GM19239 (cell line): ENCODE measurements at regions not wholly inside any gene's neighbourhood (a gene's known extent, or its start where the extent isn't known, plus 50 kb on each side); places are given as distances from the start of the nearest gene placed in this dataset.

Experiments used
- DNase-seq: peaks from one replicate; pipeline ENCODE4 v3.0.0; 2011; ENCODE audit warnings: low spot score; ENCODE audit not compliant: insufficient read length
- FAIRE-seq: peaks from 2 replicates; lab custom pipeline; 2011; peaks lifted over from hg19 to GRCh38; lab: Jason Lieb, UNC

DNA sequence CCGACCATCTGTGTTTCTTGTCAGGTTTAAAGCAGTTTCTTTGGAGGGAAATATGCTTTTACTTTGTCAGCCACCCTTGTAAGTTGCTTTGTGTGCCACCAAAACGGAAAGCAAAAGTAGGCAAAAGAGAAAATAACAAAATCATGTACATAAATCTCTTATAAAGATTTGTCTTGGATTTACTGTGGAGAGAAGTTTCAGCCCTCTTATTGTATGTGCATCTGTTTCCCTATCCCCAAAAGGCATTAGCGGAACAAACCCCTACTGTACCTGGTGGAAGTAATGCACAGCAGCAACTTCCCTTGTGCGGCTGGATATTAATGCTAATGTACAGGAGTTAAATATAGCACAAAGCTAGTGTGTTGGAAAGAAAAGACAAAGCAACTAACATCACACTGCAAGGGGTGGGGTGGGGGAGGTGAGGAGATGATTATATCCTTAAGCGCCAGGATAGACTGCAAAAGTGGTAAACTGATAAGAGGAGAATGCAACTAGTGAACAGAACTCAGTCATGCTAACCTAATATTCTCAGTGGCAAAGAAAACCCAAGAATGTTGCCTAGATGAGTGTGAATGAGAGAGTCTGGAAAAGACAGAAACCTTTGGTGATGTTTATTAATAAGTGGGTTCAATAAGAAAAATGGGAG, 396.5 kb upstream of the MEF2C start:
- FAIRE-seq (no peak), DNase-seq (no peak)

DNA sequence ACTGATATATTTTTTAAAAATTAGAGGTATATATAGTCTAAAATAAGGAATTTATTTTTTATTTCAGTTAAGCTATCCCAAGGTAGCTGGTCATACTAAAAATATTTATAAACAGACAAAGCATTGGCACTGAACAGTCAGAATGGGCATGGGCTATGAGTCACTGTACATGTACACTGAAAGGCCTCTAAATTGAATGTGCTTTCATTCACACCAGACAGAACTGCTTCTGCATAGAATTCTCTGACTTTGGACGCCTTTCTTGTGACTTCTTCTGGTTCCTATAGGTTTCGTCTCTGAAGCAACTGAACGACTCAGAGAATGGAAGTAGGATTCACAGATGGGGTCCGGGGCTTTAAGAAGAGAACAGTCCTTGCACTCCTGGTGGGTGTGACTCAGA, 394.8 kb upstream of the MEF2C start:
- FAIRE-seq, result no peak

DNA sequence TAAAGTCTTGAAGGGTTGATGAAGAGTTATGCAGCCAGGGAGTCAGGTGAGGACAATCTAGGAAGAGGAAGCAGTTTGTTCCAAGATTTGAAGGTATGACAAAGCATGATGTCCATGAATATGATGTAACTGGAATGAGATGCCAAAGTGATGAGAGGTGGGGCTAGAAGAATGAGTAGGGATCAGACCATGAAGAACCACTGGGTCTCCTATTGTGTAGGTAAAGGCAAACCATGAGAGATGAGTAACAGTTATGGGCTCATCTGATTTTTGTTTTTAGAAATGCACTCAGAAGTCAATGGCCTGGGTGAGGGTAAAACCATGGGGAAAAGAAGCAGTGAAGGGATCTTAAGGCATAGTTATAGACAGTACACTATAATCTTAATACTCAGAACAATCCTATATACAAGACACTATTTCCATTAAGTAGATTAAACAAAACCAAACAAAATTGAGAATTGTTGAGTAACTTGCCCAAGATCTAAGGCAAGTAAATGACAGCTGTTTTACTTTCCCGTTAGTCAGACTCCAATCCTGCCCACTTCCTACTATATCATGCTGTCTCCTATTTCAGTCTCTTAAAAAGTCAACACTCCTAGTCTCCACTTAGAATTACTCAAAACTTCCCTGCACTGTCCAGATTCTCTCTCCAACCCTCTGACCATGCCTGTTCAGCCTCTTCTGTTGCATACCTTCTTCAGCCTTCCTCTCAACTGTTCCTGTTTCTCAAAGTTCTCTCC, 393.8 kb upstream of the MEF2C start:
- peak; percentile 80 for FAIRE-seq
- DNase-seq, result no peak

More for the DNA sequence above, 394.8 kb upstream of the MEF2C start:
- DNase-seq, result no peak

DNA sequence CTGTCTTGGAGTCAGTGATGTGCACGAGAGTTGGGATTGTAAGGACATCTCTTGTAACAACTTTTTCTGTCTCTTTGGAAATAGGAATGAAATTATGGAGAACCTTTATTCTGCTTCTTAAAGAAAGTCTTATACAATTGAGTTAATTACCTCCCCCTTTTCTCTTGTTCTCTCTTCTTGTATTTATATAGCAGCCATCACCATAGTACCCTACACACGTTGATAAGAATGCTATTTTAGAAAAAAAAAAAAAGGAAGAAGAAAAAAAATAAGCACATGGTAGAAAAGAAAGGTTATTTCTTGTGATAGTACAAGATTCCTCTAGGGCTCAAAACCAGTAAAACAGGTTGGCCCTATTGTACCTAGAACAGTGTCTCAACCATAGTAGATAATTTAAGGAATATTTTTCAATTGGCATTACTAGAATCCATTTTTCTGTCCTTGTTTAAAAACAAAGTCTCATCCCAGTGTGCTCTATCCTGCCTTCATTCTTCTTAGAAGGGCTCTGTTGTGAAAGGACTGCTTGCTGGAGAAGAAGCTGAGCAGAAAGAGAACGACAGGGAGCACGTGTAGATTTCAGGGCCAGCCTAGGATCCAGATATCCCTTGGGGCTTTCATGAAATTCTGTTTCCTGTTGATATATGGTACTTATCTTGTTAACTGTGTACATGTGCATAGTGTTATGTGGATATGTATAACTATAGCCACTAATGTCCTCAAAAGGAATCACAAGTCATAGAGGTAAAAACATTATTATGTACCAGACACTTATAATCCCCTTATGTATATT, 392.3 kb upstream of the MEF2C start:
- DNase-seq, result no peak
- no peak for FAIRE-seq

DNA sequence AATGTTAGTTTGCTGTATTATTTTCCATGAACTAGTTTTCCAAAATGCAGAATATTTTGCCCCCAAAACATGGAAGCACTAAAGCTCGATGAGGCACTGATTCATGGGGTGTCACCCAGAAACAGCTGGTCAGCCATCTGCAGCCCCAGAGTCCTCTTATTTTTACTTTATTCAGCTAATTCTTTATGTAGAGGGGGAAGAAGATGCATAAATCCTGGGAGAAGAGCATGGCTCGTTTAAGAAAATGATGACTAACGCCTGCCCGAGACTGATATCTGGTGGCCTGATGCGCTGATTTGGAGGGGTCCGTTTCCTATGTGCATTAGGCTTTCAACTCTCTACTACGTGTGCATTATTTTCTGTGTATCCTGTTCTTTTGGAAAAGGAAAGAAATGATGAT, 390.3 kb upstream of the MEF2C start:
- peak; percentile 35 for FAIRE-seq
- DNase-seq, result no peak

DNA sequence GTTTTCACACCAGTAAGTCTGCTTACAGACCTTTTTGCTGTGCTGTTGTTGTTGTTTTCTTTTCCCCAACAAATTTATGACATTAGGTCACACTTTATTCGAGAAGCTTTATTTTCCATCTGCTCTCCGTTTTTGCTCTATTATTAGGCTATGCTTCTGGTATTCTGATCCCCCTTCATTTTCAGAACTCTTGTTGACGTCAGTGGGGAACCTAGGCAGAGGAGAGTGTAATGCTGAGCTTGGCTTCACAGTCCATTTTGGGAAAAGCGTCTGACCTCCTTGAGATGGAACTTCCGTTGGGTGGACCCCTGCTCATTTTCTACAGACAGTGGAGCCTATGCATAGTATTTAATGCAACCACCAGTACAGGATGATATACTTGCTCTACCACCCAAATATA, 387.9 kb upstream of the MEF2C start:
- FAIRE-seq (no peak), DNase-seq (no peak)

DNA sequence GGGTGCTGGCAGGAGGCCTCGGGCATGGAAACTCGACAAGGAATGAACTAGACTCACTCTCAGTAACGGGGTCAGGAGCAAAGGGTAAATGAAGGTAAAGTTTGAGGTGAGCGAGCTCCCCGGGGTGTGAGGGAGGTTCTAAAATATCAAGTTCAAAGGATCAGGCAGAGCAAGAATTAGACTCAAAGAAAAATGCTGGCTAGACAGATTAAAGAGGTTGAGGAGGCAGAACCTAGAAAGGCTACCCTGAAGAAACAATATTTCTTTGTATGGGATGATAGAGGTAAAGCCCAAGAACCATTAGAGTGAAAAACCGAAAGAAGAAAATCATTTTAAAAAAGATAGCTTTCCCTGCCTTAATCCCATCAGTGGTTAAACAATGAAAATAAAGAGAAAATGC, 386.7 kb upstream of the MEF2C start:
- DNase-seq (no peak), FAIRE-seq (peak; percentile 57)

DNA sequence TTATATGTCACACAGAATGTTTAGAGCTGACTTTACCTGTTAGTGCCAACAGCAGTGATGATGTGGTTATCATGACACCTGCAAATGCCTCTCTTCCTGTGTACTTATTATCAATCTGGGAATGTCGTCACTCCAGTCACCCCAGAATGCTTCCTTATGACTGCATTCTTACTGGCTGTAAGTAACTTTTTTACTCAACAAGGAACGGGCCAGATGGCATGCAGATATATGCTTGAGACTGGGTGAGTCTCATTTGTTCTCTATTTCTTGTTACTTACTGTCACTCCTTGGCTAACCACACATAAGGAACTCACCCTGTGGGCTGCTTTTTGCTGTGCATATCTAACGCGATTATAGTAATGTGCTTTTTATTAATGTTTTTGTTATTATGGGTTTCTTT, 385.5 kb upstream of the MEF2C start:
- DNase-seq (no peak), FAIRE-seq (peak; percentile 72)

DNA sequence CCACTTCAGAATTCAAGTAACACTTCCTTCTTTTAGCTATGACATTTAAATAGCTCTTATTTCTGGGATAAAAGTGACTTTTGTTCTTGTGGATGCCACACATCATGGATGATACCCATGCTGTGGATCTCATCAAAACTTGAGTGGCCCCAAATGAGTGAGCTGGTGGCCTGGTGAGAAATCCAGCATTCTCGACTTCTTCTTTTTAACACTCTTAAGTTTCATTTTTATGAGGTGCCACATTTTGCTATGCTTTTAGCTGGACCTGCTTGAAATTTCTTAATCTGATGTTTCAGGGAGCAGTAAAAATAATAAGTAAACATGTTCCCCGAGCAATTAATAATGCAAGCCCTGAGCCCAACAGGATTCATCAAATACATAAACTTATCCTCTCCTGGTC, 384.8 kb upstream of the MEF2C start:
- FAIRE-seq, result peak; percentile 90
- DNase-seq, result no peak

DNA sequence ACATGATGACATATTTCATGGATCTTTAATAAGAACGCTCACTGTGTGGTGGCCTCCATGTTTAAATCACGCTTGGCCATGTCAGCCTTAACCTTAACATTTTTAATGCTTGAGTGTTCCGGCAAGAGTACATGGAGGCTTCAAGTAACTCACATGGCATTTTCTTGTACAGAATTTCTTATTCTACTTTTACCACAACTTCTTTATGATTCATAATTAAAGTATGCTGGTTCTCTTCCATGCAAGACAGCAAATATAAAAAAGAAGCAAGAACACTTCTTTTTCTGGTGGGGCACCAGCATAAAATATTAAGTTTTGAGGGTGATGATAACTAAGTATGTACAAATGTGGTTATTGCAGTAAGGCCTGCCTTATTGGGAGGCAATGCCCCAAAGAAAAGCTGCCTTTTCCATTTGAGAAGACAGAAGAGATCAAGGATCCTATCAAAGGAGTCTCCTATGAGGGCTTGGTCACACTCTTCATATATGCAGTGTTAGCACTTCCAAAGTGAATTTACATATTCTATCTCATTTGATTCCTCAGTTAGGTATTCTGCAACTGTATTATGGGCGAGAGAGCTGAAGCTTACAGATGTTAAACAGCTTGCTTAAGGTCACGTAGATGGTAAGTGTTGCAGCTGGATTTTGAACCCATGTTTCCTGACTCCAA, 382.7 kb upstream of the MEF2C start:
- no peak for DNase-seq
- FAIRE-seq, result peak; percentile 70

DNA sequence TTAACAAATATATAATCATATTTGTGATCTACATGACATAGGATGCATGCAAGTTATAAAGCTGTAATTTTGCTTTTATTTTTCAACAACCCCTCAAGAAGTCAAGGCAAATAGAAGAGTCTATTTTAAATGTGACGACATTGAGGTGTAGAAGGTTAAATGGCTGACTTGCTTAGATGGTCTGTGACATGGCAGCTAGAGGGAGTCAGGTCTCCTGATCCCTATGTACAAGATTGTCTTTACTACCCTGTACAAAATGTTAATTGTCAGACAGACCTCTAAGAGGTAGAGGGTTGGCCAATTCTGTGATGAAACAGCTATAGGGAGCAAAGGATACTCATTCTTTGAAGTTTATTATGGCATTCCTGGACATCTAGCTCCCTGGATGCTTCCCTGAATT, 380.9 kb upstream of the MEF2C start:
- no peak for FAIRE-seq
- DNase-seq, result no peak

DNA sequence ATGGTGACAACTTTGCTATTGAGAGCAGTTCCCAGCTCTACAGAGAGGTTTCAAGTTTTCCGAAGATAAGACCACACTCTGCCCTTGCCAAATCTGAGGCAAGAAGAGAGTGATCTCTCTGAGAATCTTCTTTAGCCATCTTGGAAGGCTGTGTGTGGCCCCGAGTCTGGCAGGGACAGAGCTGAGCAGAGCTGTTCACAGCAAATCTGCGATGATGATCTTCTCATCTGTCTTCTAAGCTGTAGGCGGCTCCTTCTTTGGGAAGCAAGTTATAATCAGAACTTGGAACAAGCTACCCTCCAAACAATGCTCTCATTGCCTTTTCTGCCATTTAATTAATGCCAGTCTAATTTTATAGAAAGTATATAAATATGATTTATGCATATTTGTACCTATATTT, 379.0 kb upstream of the MEF2C start:
- DNase-seq (no peak), FAIRE-seq (no peak)

DNA sequence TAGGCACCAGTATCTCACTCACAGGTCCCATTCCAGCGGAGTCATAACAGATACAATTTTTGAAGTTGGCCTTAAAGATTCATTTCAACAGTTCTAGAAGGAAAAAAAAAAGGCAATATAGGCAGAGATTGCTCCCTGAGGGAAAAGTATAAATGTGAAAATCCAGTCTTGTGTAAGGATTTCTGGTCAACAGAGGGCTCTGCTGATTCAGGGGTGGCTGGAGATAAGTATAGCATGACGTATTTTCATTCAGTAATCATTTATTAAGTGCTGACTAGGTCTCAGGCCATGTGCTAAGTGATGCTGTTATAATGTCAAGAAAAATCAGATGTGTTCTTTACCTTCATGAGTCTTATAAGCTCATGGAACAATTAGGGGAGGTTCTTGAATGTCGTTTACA, 377.3 kb upstream of the MEF2C start:
- FAIRE-seq, result peak; percentile 28

DNA sequence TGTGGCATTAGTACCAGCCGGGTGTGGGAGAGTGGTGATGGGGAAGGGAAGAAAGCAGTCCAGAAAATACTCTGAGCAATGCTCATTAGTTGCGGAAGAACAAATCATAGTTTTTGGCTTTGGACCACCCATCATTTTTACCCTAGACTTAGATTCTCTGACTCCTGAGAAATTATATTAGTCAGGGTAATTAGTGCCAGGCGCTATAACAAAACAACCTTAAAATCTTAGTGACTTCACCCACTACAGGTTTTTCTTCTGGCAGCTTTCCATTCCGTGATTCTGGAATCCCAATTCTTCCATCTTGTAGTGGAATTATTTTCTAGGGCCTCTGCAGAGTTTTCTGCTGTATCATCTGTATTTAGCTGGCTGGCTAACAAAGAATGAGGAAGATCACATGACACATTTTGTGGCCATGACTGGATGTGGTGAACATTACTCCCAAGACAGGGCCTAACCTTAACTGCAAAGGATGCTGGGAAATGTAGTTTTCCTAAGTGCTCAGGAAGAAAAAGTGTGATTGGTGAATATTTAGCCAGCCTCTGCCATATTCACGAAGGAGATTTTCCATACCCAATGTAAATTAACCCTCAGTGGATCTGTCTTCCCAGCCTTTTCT, 373.0 kb upstream of the MEF2C start:
- DNase-seq (no peak), FAIRE-seq (peak; percentile 55)

More for the DNA sequence above, 377.3 kb upstream of the MEF2C start:
- no peak for DNase-seq

DNA sequence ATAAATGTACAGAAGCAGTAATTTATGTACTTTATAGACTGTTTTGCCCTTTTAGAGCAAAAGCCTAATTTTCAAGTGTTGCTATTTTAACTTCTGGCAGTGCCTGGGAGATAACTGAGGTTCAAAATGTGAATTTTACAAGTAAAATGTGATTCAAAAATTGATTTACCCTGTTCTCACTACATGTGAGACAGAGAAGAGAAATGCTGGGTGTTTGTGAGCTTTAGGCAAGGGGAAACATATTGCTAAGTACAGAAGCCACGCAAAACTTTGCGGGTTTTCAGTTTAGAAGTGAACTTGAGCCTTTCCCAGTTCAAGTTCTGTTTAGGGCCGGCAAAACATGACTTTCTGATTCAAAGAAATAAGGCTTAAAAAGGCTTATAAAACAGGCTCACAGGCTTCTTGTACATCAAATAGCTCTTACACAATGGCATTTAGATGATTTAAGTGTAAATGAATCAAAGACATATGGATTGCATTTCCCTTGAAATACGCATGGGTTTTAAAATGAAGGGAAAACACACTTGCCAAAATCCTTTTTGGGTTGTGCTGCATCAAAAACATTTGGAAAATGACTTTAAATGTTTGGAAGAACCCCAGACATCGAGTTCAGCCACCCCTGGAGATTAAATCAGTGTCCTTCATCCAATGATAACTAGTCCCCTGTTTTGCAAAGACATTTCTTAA, 370.8 kb upstream of the MEF2C start:
- FAIRE-seq (no peak), DNase-seq (no peak)

DNA sequence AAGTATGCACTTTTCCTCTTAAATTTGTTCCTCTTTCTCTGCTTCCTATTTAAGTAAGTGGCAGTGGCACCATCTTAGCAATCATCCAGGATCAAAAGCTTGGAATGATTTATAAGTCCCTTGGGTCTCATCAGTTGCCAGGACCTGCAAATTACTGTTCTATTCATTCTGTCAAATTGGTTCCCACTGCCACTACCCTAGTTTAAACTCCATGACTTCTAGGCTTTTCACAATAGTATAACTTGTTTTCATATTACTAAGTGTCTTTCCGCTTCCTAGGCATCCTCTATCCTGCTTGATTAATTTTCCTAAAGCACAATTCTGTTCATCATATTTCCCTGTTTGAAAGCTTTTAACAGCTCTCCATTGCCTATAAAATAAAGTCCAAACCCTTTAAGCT, 363.9 kb upstream of the MEF2C start:
- no peak for FAIRE-seq
- no peak for DNase-seq

DNA sequence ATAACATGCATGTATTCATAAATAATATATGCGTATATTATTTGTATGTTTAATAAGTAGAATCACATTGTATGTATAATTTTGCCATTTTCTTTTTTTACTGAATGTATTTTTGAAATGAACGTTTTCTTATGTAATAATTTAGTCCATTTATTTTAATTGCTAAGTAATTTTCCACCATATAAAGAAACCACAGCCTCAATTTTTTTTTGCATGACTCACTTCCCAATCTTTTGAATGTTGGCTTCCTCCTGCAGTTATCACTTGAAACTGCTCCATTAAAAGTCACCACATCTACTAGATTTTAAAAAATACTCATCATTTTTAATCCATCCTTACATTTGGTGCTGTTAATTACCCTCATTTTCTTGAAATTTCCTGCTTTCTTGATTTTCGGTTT, 363.3 kb upstream of the MEF2C start:
- no peak for DNase-seq

DNA sequence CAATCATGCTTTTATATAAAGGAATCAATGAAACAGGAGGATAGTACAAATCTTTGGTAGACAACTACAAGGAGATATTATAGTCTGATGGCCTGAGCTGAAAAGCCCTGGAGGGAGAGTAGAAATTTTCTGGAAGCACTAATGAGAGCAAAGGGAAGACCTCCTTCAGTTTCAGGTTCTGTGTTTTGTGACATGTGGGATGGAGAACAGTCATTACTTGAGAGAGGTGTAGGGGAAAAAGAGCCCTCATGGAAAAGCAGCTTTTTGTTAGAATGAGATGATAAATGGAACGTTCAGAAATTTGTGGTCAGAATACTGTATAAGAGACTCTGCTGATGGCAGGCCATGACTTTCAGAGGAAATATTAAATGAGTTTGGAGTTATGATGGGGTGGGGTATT, 360.6 kb upstream of the MEF2C start:
- DNase-seq (no peak), FAIRE-seq (no peak)

More for the DNA sequence above, 363.3 kb upstream of the MEF2C start:
- peak; percentile 49 for FAIRE-seq

DNA sequence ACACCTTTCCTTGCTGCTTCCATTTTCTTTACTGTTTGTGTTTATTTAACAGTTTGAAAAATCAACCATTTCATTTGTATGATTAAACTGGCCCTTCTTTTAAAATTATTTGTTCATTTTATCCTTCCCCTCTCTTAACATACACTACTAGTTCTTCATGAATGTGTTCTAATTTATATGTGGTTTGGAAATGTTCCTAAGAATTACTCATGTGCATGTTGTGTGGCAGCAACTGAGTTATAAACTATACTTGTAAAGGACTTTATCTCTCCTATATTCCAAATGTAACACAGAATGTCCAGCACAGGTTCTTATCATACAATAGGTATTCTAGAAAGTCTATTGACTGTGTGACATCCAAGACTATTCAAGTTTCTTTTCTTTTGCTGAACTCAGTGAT, 358.2 kb upstream of the MEF2C start:
- no peak for FAIRE-seq

DNA sequence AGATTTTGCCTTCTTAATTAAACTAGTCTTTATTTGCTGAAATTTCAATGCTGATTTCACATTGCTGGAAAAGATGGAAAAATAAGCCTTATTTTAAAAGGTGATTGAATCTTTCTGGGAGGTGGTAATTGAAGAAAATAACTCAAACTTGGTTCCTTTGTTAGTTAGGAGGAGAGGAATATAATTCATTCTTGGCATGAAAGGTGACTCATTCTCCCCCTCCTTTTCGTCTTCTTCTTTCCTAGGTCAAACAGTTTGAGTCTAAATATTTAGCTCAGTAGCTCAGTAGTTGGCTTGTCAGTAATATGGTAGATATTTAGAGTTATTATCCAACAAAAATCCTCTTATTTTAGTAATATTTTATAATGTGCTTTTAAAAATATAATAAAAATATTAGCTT, 353.9 kb upstream of the MEF2C start:
- no peak for FAIRE-seq

More for the DNA sequence above, 358.2 kb upstream of the MEF2C start:
- no peak for DNase-seq

More for the DNA sequence above, 353.9 kb upstream of the MEF2C start:
- DNase-seq, result no peak
